Fibroblast of villous mesenchyme (primary cell): ENCODE measurements at regions not wholly inside any gene's neighbourhood (a gene's known extent, or its start where the extent isn't known, plus 50 kb on each side); places are given as distances from the start of the nearest gene placed in this dataset.

Experiments
- DNase-seq: peaks from one replicate; pipeline ENCODE4 v3.0.0-alpha.2; 2010; ENCODE audit warnings: low read depth
- H3K4me3 ChIP-seq: 2 replicates; pipeline ENCODE4 v1.5.1; 2011; ENCODE audit warnings: low read depth, mild to moderate bottlenecking, low read length
- CTCF ChIP-seq: IDR thresholded peaks from 2 replicates; pipeline ENCODE4 v1.5.1; 2012; ENCODE audit warnings: low read depth, mild to moderate bottlenecking, low read length; ENCODE audit not compliant: insufficient read depth

- H3K4me3 ChIP-seq: no peak overlapping the region
- TF ChIP-seq CTCF: no peak
- no peak for DNase-seq
Observed at GRCh38 chr13:40404407-40404806, 262.0 kb downstream of the FOXO1 start.

GRCh38 chr13:40404967-40405716 lies 261.3 kb downstream of the FOXO1 start:
- DNase-seq: no peak
- H3K4me3 ChIP-seq: no peak overlapping the region
- no peak for TF ChIP-seq CTCF

- DNase-seq: peak; percentile 95
- H3K4me3 ChIP-seq: no peak overlapping the region
- no peak for TF ChIP-seq CTCF
Observed at GRCh38 chr13:40406405-40407120, 259.9 kb downstream of the FOXO1 start.

GRCh38 chr13:40407567-40407966 lies 258.9 kb downstream of the FOXO1 start:
- no peak for TF ChIP-seq CTCF
- H3K4me3 ChIP-seq: no peak overlapping the region
- DNase-seq: no peak

- TF ChIP-seq CTCF: no peak
- no peak overlapping the region for H3K4me3 ChIP-seq
- DNase-seq: peak; percentile 84
Observed at GRCh38 chr13:40408602-40409001, 257.8 kb downstream of the FOXO1 start.

- no peak for DNase-seq
- H3K4me3 ChIP-seq: no peak overlapping the region
- TF ChIP-seq CTCF: no peak
Observed at GRCh38 chr13:40409278-40409677, 257.2 kb downstream of the FOXO1 start.

- no peak overlapping the region for H3K4me3 ChIP-seq
- no peak for TF ChIP-seq CTCF
- DNase-seq: no peak
Observed at GRCh38 chr13:40410315-40410714, 256.1 kb downstream of the FOXO1 start.
